Right lobe of liver (tissue), 6 donors: ENCODE measurements at regions not wholly inside any gene's neighbourhood (a gene's known extent, or its start where the extent isn't known, plus 50 kb on each side); places are given as distances from the start of the nearest gene placed in this dataset.

ENCODE experiments used
- ATAC-seq, 4 donors: fragments of 200-7000 bp; cut with Tn5 transposase; one replicate each; pipeline ENCODE4 v1.9.1; 2020; ENCODE audit warnings: mild to moderate bottlenecking in 4 of 4, moderate library complexity in 4 of 4
- DNase-seq, 3 donors: peaks; one replicate each; pipeline ENCODE4 v3.0.0-alpha.2; 2020
- H3K27ac ChIP-seq, 3 donors: fragments of 200-600 bp; one replicate each; pipeline ENCODE4 v1.8.0; 2022
- H3K27me3 ChIP-seq, 2 donors: fragments of 200-600 bp; one replicate each; pipeline ENCODE4 v1.8.0; 2022
- H3K36me3 ChIP-seq, 4 donors: fragments of 200-600 bp; sonication (generic) in 1 of 4; one replicate each; pipeline versions ENCODE4 v1.5.1 to v1.8.0; 2017 to 2022; ENCODE audit warnings: control low read depth in 1 of 4
- H3K4me1 ChIP-seq, 4 donors: fragments of 200-600 bp; sonication (generic) in 1 of 4; one replicate each; pipeline versions ENCODE4 v1.5.1 to v1.8.0; 2017 to 2022; ENCODE audit warnings: control low read depth in 1 of 4
- H3K4me3 ChIP-seq, 3 donors: fragments of 200-600 bp; one replicate each; pipeline ENCODE4 v1.8.0; 2022
- H3K9me3 ChIP-seq, 4 donors: fragments of 200-600 bp; sonication (generic) in 1 of 4; one replicate each; pipeline versions ENCODE4 v1.5.1 to v1.8.0; 2017 to 2022; ENCODE audit warnings: control low read depth in 1 of 4
- POLR2A ChIP-seq: fragments of 450-650 bp; IDR thresholded peaks from one replicate; pipeline ENCODE4 v1.6.1; 2017; ENCODE audit warnings: antibody characterized with exemption, mild to moderate bottlenecking
- WGBS: methylation state at CpG from one replicate; pipeline ENCODE4 v1.1.6; 2018; ENCODE audit warnings: low coverage, low lambda C conversion rate; ENCODE audit not compliant: insufficient coverage; ENCODE audit errors: missing lambda C conversion rate; 5-methylcytosine and 5-hydroxymethylcytosine counted together
- intact Hi-C, 2 donors: fragments of 100-400 bp; cut with DNase I; formaldehyde crosslinking; loops; one replicate each; pipeline versions ENCODE4 v1.11.2 to v1.14.1; 2022
- TF ChIP-seq, protein P1 (sequence below), 4 donors: fragments of 200-600 bp in 3 of 4; fragments of 450-650 bp in 1 of 4; IDR thresholded peaks; one replicate each; pipeline versions ENCODE4 v1.5.1 to v1.8.0; 2016 to 2022; ENCODE audit warnings: antibody characterized with exemption in 4 of 4, mild to moderate bottlenecking in 2 of 4
- donor health status: DM: no; HTN: yes; CAD: no.
- donor health status: DM: no; HTN: no; CAD: no.
- donor health status: DM: no; HTN: no; CAD: no.
- donor health status: DM: no; HTN: yes; CAD: no.
- donor health status: DM: no; HTN: yes; CAD: no.

DNA sequence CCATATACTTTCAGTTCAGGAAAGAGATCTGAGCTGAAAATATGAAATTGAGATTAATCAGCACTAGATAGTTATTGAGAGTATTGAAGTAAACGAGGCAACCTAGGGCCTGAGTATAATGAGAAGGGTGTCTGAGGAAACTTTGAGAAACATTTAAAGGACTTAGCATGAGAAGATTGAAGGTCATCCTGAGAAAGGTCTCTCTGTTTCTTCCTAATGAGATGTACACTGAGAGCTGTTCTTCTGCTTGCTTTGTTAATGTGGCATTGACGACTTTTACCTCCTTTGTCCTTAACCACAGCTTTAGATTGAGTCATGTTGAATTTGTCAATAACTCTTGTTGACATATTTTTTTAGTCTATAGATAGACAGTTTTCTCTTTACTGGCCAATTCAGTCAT lies 145.1 kb upstream of the ACTBL2 start:
- H3K4me1 ChIP-seq = no peaks in the 10 kb centered on the region
- WGBS = 79% methylated on average over 1 of the region's 2 CpGs
- TF ChIP-seq, protein P1, sequence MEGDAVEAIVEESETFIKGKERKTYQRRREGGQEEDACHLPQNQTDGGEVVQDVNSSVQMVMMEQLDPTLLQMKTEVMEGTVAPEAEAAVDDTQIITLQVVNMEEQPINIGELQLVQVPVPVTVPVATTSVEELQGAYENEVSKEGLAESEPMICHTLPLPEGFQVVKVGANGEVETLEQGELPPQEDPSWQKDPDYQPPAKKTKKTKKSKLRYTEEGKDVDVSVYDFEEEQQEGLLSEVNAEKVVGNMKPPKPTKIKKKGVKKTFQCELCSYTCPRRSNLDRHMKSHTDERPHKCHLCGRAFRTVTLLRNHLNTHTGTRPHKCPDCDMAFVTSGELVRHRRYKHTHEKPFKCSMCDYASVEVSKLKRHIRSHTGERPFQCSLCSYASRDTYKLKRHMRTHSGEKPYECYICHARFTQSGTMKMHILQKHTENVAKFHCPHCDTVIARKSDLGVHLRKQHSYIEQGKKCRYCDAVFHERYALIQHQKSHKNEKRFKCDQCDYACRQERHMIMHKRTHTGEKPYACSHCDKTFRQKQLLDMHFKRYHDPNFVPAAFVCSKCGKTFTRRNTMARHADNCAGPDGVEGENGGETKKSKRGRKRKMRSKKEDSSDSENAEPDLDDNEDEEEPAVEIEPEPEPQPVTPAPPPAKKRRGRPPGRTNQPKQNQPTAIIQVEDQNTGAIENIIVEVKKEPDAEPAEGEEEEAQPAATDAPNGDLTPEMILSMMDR (IDR thresholded peaks at IDR 0.05) = no peak
- no peak for TF ChIP-seq POLR2A
- DNase-seq (no peak), ATAC-seq (no peak)
- H3K27ac ChIP-seq = no peak overlapping the region
- H3K4me3 ChIP-seq = no peak overlapping the region
- H3K36me3 ChIP-seq = no peaks in the 10 kb centered on the region
- H3K9me3 ChIP-seq = no peaks in the 10 kb centered on the region
- intact Hi-C loops = no loop called here
- no peaks in the 10 kb centered on the region for H3K27me3 ChIP-seq

- ATAC-seq (no peak), DNase-seq (no peak)
- no peak overlapping the region for H3K27ac ChIP-seq
- no peaks in the 10 kb centered on the region for H3K4me1 ChIP-seq
- no peak for TF ChIP-seq POLR2A
- TF ChIP-seq, protein P1 (IDR thresholded peaks at IDR 0.05) = no peak
- intact Hi-C loops = no loop called here
- WGBS = 40% methylated on average over 1 of the region's 1 CpG
- no peak overlapping the region for H3K4me3 ChIP-seq
- no peaks in the 10 kb centered on the region for H3K36me3 ChIP-seq
- H3K9me3 ChIP-seq = no peaks in the 10 kb centered on the region
- no peaks in the 10 kb centered on the region for H3K27me3 ChIP-seq
Observed at GRCh38 chr5:57626703-57627102, 144.1 kb upstream of the ACTBL2 start.

GRCh38 chr5:57621624-57622023 lies 139.0 kb upstream of the ACTBL2 start:
- 63% methylated on average over 3 of the region's 3 CpGs for WGBS
- Histone ChIP-seq H3K27ac (no peak overlapping the region), H3K36me3 (no peaks in the 10 kb centered on the region), H3K27me3 (no peaks in the 10 kb centered on the region), H3K4me3 (no peak overlapping the region), H3K9me3 (no peaks in the 10 kb centered on the region), H3K4me1 (no peaks in the 10 kb centered on the region)
- intact Hi-C loops = no loop called here
- TF ChIP-seq POLR2A = no peak
- TF ChIP-seq, protein P1 (IDR thresholded peaks at IDR 0.05) = no peak
- no peak for ATAC-seq
- no peak for DNase-seq

DNA sequence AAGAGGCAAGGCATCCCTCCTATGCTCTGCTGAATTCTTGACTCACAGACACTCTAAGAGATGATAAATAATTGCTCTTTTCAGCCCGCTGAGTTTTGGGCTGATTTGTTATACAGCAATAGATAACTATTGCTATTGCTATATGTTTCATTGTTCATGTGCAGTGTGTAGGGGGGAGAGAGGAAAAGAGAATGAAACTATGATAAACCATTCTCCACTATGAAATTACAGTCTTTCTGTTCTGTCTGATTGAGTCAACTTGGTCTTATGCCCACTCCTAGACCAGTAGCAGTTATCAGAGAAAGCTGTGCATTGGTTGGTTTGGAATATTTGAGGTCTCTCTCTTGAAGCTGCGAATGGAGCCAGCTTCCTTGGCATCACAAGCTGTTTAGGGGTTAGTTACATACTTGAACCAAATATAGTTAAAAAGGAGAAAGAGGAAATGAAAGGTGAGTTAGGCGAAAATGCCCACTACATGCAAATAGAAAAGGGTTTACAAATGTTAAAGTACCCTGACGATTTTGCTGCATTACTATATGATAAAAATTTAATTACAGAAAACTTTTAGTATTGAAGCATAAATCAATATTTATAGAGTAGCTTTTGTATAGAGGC lies 136.3 kb upstream of the ACTBL2 start:
- DNase-seq (no peak), ATAC-seq (no peak)
- Histone ChIP-seq H3K36me3 (no peaks in the 10 kb centered on the region), H3K4me1 (no peaks in the 10 kb centered on the region), H3K4me3 (no peak overlapping the region), H3K9me3 (no peaks in the 10 kb centered on the region), H3K27me3 (no peaks in the 10 kb centered on the region), H3K27ac (no peak overlapping the region)
- 77% methylated on average over 4 of the region's 4 CpGs for WGBS
- no peak for TF ChIP-seq POLR2A
- TF ChIP-seq, protein P1 (IDR thresholded peaks at IDR 0.05) = no peak
- intact Hi-C loops = no loop called here

- H3K27me3 ChIP-seq = no peaks in the 10 kb centered on the region
- H3K9me3 ChIP-seq = no peaks in the 10 kb centered on the region
- DNase-seq (no peak), ATAC-seq (no peak)
- intact Hi-C loops = no loop called here
- H3K27ac ChIP-seq = no peak overlapping the region
- H3K36me3 ChIP-seq = no peaks in the 10 kb centered on the region
- TF ChIP-seq, protein P1 (IDR thresholded peaks at IDR 0.05) = no peak
- TF ChIP-seq POLR2A = no peak
- H3K4me3 ChIP-seq = no peak overlapping the region
- no peaks in the 10 kb centered on the region for H3K4me1 ChIP-seq
Observed at GRCh38 chr5:57613741-57614140, 131.1 kb upstream of the ACTBL2 start.
